A673 (cell line): ENCODE measurements at regions not wholly inside any gene's neighbourhood (a gene's known extent, or its start where the extent isn't known, plus 50 kb on each side); places are given as distances from the start of the nearest gene placed in this dataset.

ENCODE experiments used
- BruUV-seq: library from RNA; stranded (reverse); fragments of 400-500 nt; replicated peaks from 2 replicates; lab custom pipeline; 2021; lab: Mats Ljungman, UMichigan
- CTCF ChIA-PET: fragments of 300-600 bp; sonication (Branson Sonifier 250); formaldehyde crosslinking; loops from one replicate; lab custom pipeline; 2022; ENCODE audit warnings: antibody characterized with exemption; lab: Charles Lee
- POLR2A ChIA-PET: fragments of 300-600 bp; sonication (Branson Sonifier 250); formaldehyde crosslinking; loops from one replicate; lab custom pipeline; 2022; ENCODE audit warnings: antibody characterized with exemption; ENCODE audit not compliant: low non-redundant PET; lab: Charles Lee
- DNase-seq: peaks from one replicate; pipeline ENCODE4 v3.0.0-alpha.2; 2015; ENCODE audit warnings: low spot score
- H3K27ac ChIP-seq: fragments of 200-600 bp; sonication (generic); 2 replicates; pipeline ENCODE4 v1.5.1; 2016; ENCODE audit warnings: mixed run types, low read depth, mild to moderate bottlenecking, mixed read lengths, antibody characterized with exemption, low read length; ENCODE audit not compliant: poor library complexity, severe bottlenecking
- H3K27me3 ChIP-seq: fragments of 200-600 bp; sonication (generic); replicated peaks from 2 replicates; pipeline ENCODE4 v1.6.1; 2017; ENCODE audit warnings: mixed run types, low read depth, mild to moderate bottlenecking, mixed read lengths, antibody characterized with exemption, low read length; ENCODE audit not compliant: insufficient read depth, poor library complexity
- H3K36me3 ChIP-seq: fragments of 200-600 bp; sonication (generic); 2 replicates; pipeline ENCODE4 v1.6.1; 2016; ENCODE audit warnings: mixed run types, mild to moderate bottlenecking, mixed read lengths, antibody characterized with exemption, low read length; ENCODE audit not compliant: insufficient read depth, poor library complexity, severe bottlenecking
- H3K4me1 ChIP-seq: fragments of 200-600 bp; sonication (generic); 2 replicates; pipeline ENCODE4 v1.6.1; 2017; ENCODE audit warnings: mixed run types, mild to moderate bottlenecking, mixed read lengths, antibody characterized with exemption, low read length; ENCODE audit not compliant: insufficient read depth, poor library complexity, severe bottlenecking
- H3K4me3 ChIP-seq: fragments of 200-600 bp; sonication (generic); 2 replicates; pipeline ENCODE4 v1.5.1; 2016; ENCODE audit warnings: low read depth, mixed run types, mild to moderate bottlenecking, mixed read lengths, low read length; ENCODE audit not compliant: poor library complexity, severe bottlenecking
- H3K9me3 ChIP-seq: fragments of 200-600 bp; sonication (generic); 2 replicates; pipeline ENCODE4 v1.6.1; 2016; ENCODE audit warnings: mixed run types, low read depth, mild to moderate bottlenecking, mixed read lengths, antibody characterized with exemption, low read length; ENCODE audit not compliant: poor library complexity, severe bottlenecking
- CTCF ChIP-seq: fragments of 300-800, 200-600 bp; sonication (generic); conservative IDR thresholded peaks from 2 replicates; pipeline ENCODE4 v1.5.1; 2017; ENCODE audit warnings: low read depth, mild to moderate bottlenecking, antibody characterized with exemption, low read length, moderate library complexity, mixed read lengths
- EZH2 ChIP-seq: fragments of 200-600 bp; sonication (generic); IDR thresholded peaks from 2 replicates; pipeline ENCODE4 v1.6.1; 2017; ENCODE audit warnings: borderline replicate concordance, low read depth, mild to moderate bottlenecking, mixed read lengths, antibody characterized with exemption, low read length; ENCODE audit not compliant: poor library complexity, severe bottlenecking
- intact Hi-C: fragments of 100-400 bp; cut with micrococcal nuclease; formaldehyde crosslinking; loops from one replicate; pipeline ENCODE4 v1.10.0; 2022; ENCODE audit not compliant: unreplicated experiment

- intact Hi-C loops, result no loop called here
- Histone ChIP-seq H3K36me3 (no peaks in the 10 kb centered on the region), H3K9me3 (no peaks in the 10 kb centered on the region), H3K4me3 (no peak overlapping the region), H3K4me1 (no peaks in the 10 kb centered on the region), H3K27me3 (no peaks in the 10 kb centered on the region), H3K27ac (no peak overlapping the region)
- BruUV-seq, result no TSS peak
- CTCF ChIA-PET, result no interaction called here
- DNase-seq, result no peak
- POLR2A ChIA-PET, result no interaction called here
- TF ChIP-seq CTCF (no peak), EZH2 (no peak)
These were observed 424.1 kb upstream of the POU3F3 start for GRCh38 chr2:104429639-104430358.

GRCh38 chr2:104430359-104430740 is 423.6 kb upstream of the POU3F3 start:
- ChIA-PET CTCF (no interaction called here), POLR2A (no interaction called here)
- Histone ChIP-seq H3K4me1 (no peaks in the 10 kb centered on the region), H3K36me3 (no peaks in the 10 kb centered on the region), H3K4me3 (no peak overlapping the region), H3K27me3 (no peaks in the 10 kb centered on the region), H3K9me3 (no peaks in the 10 kb centered on the region), H3K27ac (no peak overlapping the region)
- intact Hi-C loops, result no loop called here
- no TSS peak for BruUV-seq
- TF ChIP-seq CTCF, result no peak
- no peak for TF ChIP-seq EZH2
- DNase-seq, result no peak

GRCh38 chr2:104430852-104431251 is 423.1 kb upstream of the POU3F3 start:
- no TSS peak for BruUV-seq
- Histone ChIP-seq H3K9me3 (no peaks in the 10 kb centered on the region), H3K36me3 (no peaks in the 10 kb centered on the region), H3K4me3 (no peak overlapping the region), H3K27ac (no peak overlapping the region), H3K4me1 (no peaks in the 10 kb centered on the region), H3K27me3 (no peaks in the 10 kb centered on the region)
- POLR2A ChIA-PET, result no interaction called here
- no peak for TF ChIP-seq CTCF
- TF ChIP-seq EZH2, result no peak
- no peak for DNase-seq
- CTCF ChIA-PET, result no interaction called here
- intact Hi-C loops, result no loop called here
